Endothelial cell of umbilical vein (primary cell): ENCODE measurements at regions not wholly inside any gene's neighbourhood (a gene's known extent, or its start where the extent isn't known, plus 50 kb on each side); places are given as distances from the start of the nearest gene placed in this dataset.

Experiments used
- CTCF ChIP-seq, 2 donors: IDR thresholded peaks; 1 replicate in 1 of 2; 2 replicates in 1 of 2; pipeline ENCODE4 v1.5.1; 2011; ENCODE audit warnings: low read length in 2 of 2, mild to moderate bottlenecking in 2 of 2, moderate library complexity in 2 of 2, control low read depth in 1 of 2, inconsistent platforms in 1 of 2, low read depth in 1 of 2; ENCODE audit not compliant: insufficient read depth in 1 of 2; ENCODE audit errors: extremely low read depth in 1 of 2
- EZH2 ChIP-seq: IDR thresholded peaks from 2 replicates; pipeline ENCODE4 v1.6.1; 2012; ENCODE audit warnings: borderline replicate concordance, low read depth, mild to moderate bottlenecking, moderate library complexity, low read length, inconsistent platforms; ENCODE audit not compliant: severe bottlenecking
- FOS ChIP-seq: IDR thresholded peaks from 2 replicates; pipeline ENCODE4 v1.6.1; 2011; ENCODE audit warnings: mild to moderate bottlenecking, low read length, moderate library complexity, borderline replicate concordance; ENCODE audit not compliant: insufficient read depth
- GATA2 ChIP-seq: IDR thresholded peaks from 2 replicates; pipeline ENCODE4 v1.7.0; 2011; ENCODE audit warnings: low read depth, mild to moderate bottlenecking, moderate library complexity, mixed read lengths, low read length; ENCODE audit not compliant: insufficient read length, insufficient read depth
- MAX ChIP-seq: IDR thresholded peaks from 2 replicates; pipeline ENCODE4 v1.6.1; 2011; ENCODE audit not compliant: insufficient read depth, insufficient read length
- POLR2A ChIP-seq: IDR thresholded peaks from 2 replicates; pipeline ENCODE4 v1.6.1; 2012; ENCODE audit warnings: low read depth, mild to moderate bottlenecking, control low read depth, low read length
- POLR2AphosphoS5 ChIP-seq: IDR thresholded peaks from 2 replicates; pipeline ENCODE4 v1.6.1; 2012; ENCODE audit warnings: low read depth, mild to moderate bottlenecking, control low read depth, low read length, moderate library complexity; ENCODE audit not compliant: insufficient read depth

GRCh38 chr2:16002575-16002974, 62.2 kb downstream of the MYCN start:
- no peak for TF ChIP-seq CTCF (IDR thresholded peaks at IDR 0.05; ENCODE audit: extremely low read depth in 1 of 2, insufficient read depth in 1 of 2, low read depth in 1 of 2, low read length in 2 of 2)
- TF ChIP-seq POLR2A: no peak
- no peak for TF ChIP-seq EZH2
- TF ChIP-seq POLR2AphosphoS5: no peak
- no peak for TF ChIP-seq FOS
- TF ChIP-seq GATA2: no peak
- no peak for TF ChIP-seq MAX
